H9 (cell line): ENCODE measurements at regions not wholly inside any gene's neighbourhood (a gene's known extent, or its start where the extent isn't known, plus 50 kb on each side); places are given as distances from the start of the nearest gene placed in this dataset.

Experiments used
- DNase-seq: peaks from one replicate; pipeline ENCODE4 v3.0.0-alpha.2; 2017
- H2AFZ ChIP-seq: one replicate; pipeline ENCODE4 v1.6.1; 2013; ENCODE audit warnings: mild to moderate bottlenecking, low read length, control low read depth, moderate library complexity
- H2AK5ac ChIP-seq: 2 replicates; pipeline ENCODE4 v1.6.1; 2013; ENCODE audit warnings: low read length, control low read depth, mixed read lengths; ENCODE audit not compliant: insufficient read length
- H2BK120ac ChIP-seq: one replicate; pipeline ENCODE4 v1.6.1; 2013; ENCODE audit warnings: low read depth, mild to moderate bottlenecking, low read length, control low read depth, inconsistent platforms; ENCODE audit not compliant: poor library complexity, severe bottlenecking
- H2BK12ac ChIP-seq: 2 replicates; pipeline ENCODE4 v1.6.1; 2013; ENCODE audit warnings: low read length, control low read depth, mixed read lengths, low read depth; ENCODE audit not compliant: insufficient read length
- H2BK15ac ChIP-seq: 2 replicates; pipeline ENCODE4 v1.6.1; 2013; ENCODE audit warnings: low read depth, low read length, control low read depth
- H2BK20ac ChIP-seq: one replicate; pipeline ENCODE4 v1.6.1; 2013; ENCODE audit warnings: low read depth, mild to moderate bottlenecking, low read length, control low read depth, inconsistent platforms; ENCODE audit not compliant: poor library complexity, severe bottlenecking
- H2BK5ac ChIP-seq: 2 replicates; pipeline ENCODE4 v1.6.1; 2013; ENCODE audit warnings: low read length, control low read depth, mixed read lengths; ENCODE audit not compliant: insufficient read length
- H3K14ac ChIP-seq: 2 replicates; pipeline ENCODE4 v1.6.1; 2013; ENCODE audit warnings: low read length, control low read depth; ENCODE audit not compliant: insufficient read depth
- H3K18ac ChIP-seq: 2 replicates; pipeline ENCODE4 v1.6.1; 2013; ENCODE audit warnings: low read depth, mild to moderate bottlenecking, mixed read lengths, low read length, control low read depth; ENCODE audit not compliant: insufficient read length
- H3K23ac ChIP-seq: 2 replicates; pipeline ENCODE4 v1.6.1; 2013; ENCODE audit warnings: low read length, control low read depth, mixed read lengths, low read depth; ENCODE audit not compliant: insufficient read length
- H3K23me2 ChIP-seq: 2 replicates; pipeline ENCODE4 v1.6.1; 2013; ENCODE audit warnings: low read depth, mild to moderate bottlenecking, mixed read lengths, low read length, control low read depth; ENCODE audit not compliant: insufficient read length, poor library complexity, severe bottlenecking
- H3K27ac ChIP-seq: 2 replicates; pipeline ENCODE4 v1.5.1; 2013; ENCODE audit warnings: low read length, control low read depth, mixed read lengths, low read depth; ENCODE audit not compliant: insufficient read length
- H3K27me3 ChIP-seq: 2 replicates; pipeline ENCODE4 v1.6.1; 2013; ENCODE audit warnings: low read length, control low read depth, inconsistent platforms; ENCODE audit not compliant: insufficient read depth
- H3K4ac ChIP-seq: 2 replicates; pipeline ENCODE4 v1.6.1; 2013; ENCODE audit warnings: low read depth, mild to moderate bottlenecking, control low read depth, inconsistent platforms, low read length, moderate library complexity
- H3K4me1 ChIP-seq: 2 replicates; pipeline ENCODE4 v1.6.1; 2013; ENCODE audit warnings: low read length, control low read depth, inconsistent platforms; ENCODE audit not compliant: insufficient read depth
- H3K4me2 ChIP-seq: 2 replicates; pipeline ENCODE4 v1.6.1; 2013; ENCODE audit warnings: low read length, control low read depth, mixed read lengths; ENCODE audit not compliant: insufficient read length, insufficient read depth
- H3K56ac ChIP-seq: 2 replicates; pipeline ENCODE4 v1.6.1; 2013; ENCODE audit warnings: low read depth, mild to moderate bottlenecking, mixed read lengths, low read length, control low read depth; ENCODE audit not compliant: insufficient read length
- H3K79me1 ChIP-seq: 2 replicates; pipeline ENCODE4 v1.6.1; 2013; ENCODE audit warnings: low read depth, mild to moderate bottlenecking, moderate library complexity, low read length, control low read depth, inconsistent platforms; ENCODE audit not compliant: insufficient read depth, poor library complexity, severe bottlenecking
- H3K79me2 ChIP-seq: 2 replicates; pipeline ENCODE4 v1.6.1; 2013; ENCODE audit warnings: low read length, control low read depth, inconsistent platforms; ENCODE audit not compliant: insufficient read depth
- H3K9ac ChIP-seq: 2 replicates; pipeline ENCODE4 v1.6.1; 2013; ENCODE audit warnings: low read length, control low read depth, mixed read lengths; ENCODE audit not compliant: insufficient read length; ENCODE audit errors: extremely low read depth
- H3K9me3 ChIP-seq: one replicate; pipeline ENCODE4 v1.6.1; 2013; ENCODE audit warnings: low read depth, low read length, inconsistent platforms; ENCODE audit not compliant: control insufficient read depth
- H3T11ph ChIP-seq: one replicate; pipeline ENCODE4 v1.6.1; 2013; ENCODE audit warnings: mild to moderate bottlenecking, low read length, control low read depth, inconsistent platforms
- H4K20me1 ChIP-seq: one replicate; pipeline ENCODE4 v1.6.1; 2013; ENCODE audit not compliant: control insufficient read depth, insufficient read length, insufficient read depth
- H4K5ac ChIP-seq: 2 replicates; pipeline ENCODE4 v1.6.1; 2013; ENCODE audit warnings: low read depth, mild to moderate bottlenecking, mixed read lengths, low read length, control low read depth; ENCODE audit not compliant: insufficient read length
- H4K8ac ChIP-seq: replicated peaks from 2 replicates; pipeline ENCODE4 v1.6.1; 2013; ENCODE audit warnings: low read length, control low read depth, mixed read lengths, low read depth; ENCODE audit not compliant: insufficient read length
- H4K91ac ChIP-seq: 2 replicates; pipeline ENCODE4 v1.6.1; 2013; ENCODE audit warnings: low read depth, mild to moderate bottlenecking, moderate library complexity, mixed read lengths, low read length, control low read depth; ENCODE audit not compliant: insufficient read length
- H3K27ac Mint-ChIP-seq, 3 experiments: 2 replicates in 2 of 3; 3 replicates in 1 of 3; pipeline ENCODE4 v1.8.0; 2020 to 2021; ENCODE audit warnings: mixed read lengths in 3 of 3, mild to moderate bottlenecking in 1 of 3, moderate library complexity in 1 of 3
- H3K27me3 Mint-ChIP-seq: 2 replicates; pipeline ENCODE4 v1.8.0; 2021; ENCODE audit warnings: low read depth, mild to moderate bottlenecking, moderate library complexity, mixed read lengths
- H3K36me3 Mint-ChIP-seq, 3 experiments: 2 replicates in 2 of 3; 3 replicates in 1 of 3; pipeline ENCODE4 v1.8.0; 2020 to 2021; ENCODE audit warnings: low read depth in 3 of 3, mixed read lengths in 3 of 3; ENCODE audit not compliant: insufficient read depth in 1 of 3
- H3K4me1 Mint-ChIP-seq, 2 experiments: 2 replicates each; pipeline ENCODE4 v1.8.0; 2020; ENCODE audit warnings: mixed read lengths in 2 of 2
- H3K4me3 Mint-ChIP-seq, 2 experiments: 2 replicates in 1 of 2; 3 replicates in 1 of 2; pipeline ENCODE4 v1.8.0; 2020 to 2021; ENCODE audit warnings: mild to moderate bottlenecking in 2 of 2, mixed read lengths in 2 of 2, moderate library complexity in 1 of 2
- H3K9me3 Mint-ChIP-seq, 2 experiments: 2 replicates in 1 of 2; 3 replicates in 1 of 2; pipeline ENCODE4 v1.8.0; 2020; ENCODE audit warnings: mild to moderate bottlenecking in 2 of 2, mixed read lengths in 2 of 2, moderate library complexity in 1 of 2
- WGBS: extraction: QIAGEN DNeasy Blood & Tissue Kit; methylation state at CpG from one replicate; pipeline ENCODE4 v1.1.7; 2013; ENCODE audit warnings: missing lambda C conversion rate, low lambda C conversion rate, mixed read lengths; ENCODE audit not compliant: insufficient read length; ENCODE audit errors: extremely low coverage; 5-methylcytosine and 5-hydroxymethylcytosine counted together
- TF ChIP-seq, protein P1 (sequence below): fragments of 200-600 bp; sonication (generic); conservative IDR thresholded peaks from 3 replicates; pipeline ENCODE4 v1.8.0; 2021; ENCODE audit warnings: antibody characterized with exemption, mild to moderate bottlenecking

- H4K5ac ChIP-seq = no peak overlapping the region
- no peak overlapping the region for H3K9ac ChIP-seq
- Mint-ChIP-seq H3K4me1 (no peaks in the 10 kb centered on the region), H3K4me3 (no peak overlapping the region), H3K27me3 (peaks cover 2% of the 10 kb centered on the region), H3K27ac (no peak overlapping the region), H3K36me3 (no peaks in the 10 kb centered on the region), H3K9me3 (no peaks in the 10 kb centered on the region)
- no peak overlapping the region for H2AK5ac ChIP-seq
- no peaks in the 10 kb centered on the region for H3K4me1 ChIP-seq
- H2AFZ ChIP-seq = no peak overlapping the region
- H3K9me3 ChIP-seq = no peaks in the 10 kb centered on the region
- no peak overlapping the region for H4K91ac ChIP-seq
- no peak overlapping the region for H4K8ac ChIP-seq
- H2BK15ac ChIP-seq = no peak overlapping the region
- H3K18ac ChIP-seq = no peak overlapping the region
- H3T11ph ChIP-seq = no peak overlapping the region
- H4K20me1 ChIP-seq = no peaks in the 10 kb centered on the region
- no peak overlapping the region for H3K27ac ChIP-seq
- H3K79me1 ChIP-seq = no peaks in the 10 kb centered on the region
- H3K27me3 ChIP-seq = no peaks in the 10 kb centered on the region
- H3K4me2 ChIP-seq = no peak overlapping the region
- TF ChIP-seq, protein P1, sequence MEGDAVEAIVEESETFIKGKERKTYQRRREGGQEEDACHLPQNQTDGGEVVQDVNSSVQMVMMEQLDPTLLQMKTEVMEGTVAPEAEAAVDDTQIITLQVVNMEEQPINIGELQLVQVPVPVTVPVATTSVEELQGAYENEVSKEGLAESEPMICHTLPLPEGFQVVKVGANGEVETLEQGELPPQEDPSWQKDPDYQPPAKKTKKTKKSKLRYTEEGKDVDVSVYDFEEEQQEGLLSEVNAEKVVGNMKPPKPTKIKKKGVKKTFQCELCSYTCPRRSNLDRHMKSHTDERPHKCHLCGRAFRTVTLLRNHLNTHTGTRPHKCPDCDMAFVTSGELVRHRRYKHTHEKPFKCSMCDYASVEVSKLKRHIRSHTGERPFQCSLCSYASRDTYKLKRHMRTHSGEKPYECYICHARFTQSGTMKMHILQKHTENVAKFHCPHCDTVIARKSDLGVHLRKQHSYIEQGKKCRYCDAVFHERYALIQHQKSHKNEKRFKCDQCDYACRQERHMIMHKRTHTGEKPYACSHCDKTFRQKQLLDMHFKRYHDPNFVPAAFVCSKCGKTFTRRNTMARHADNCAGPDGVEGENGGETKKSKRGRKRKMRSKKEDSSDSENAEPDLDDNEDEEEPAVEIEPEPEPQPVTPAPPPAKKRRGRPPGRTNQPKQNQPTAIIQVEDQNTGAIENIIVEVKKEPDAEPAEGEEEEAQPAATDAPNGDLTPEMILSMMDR = no peak
- H3K23ac ChIP-seq = no peak overlapping the region
- no CpG with 5 or more reads among the region's 3 CpGs for WGBS
- no peak for DNase-seq
- H3K79me2 ChIP-seq = no peaks in the 10 kb centered on the region
- no peak overlapping the region for H3K56ac ChIP-seq
- H2BK12ac ChIP-seq = no peak overlapping the region
- H3K14ac ChIP-seq = no peak overlapping the region
- H3K23me2 ChIP-seq = no peaks in the 10 kb centered on the region
- H3K4ac ChIP-seq = no peak overlapping the region
- H2BK120ac ChIP-seq = no peak overlapping the region
- H2BK20ac ChIP-seq = no peak overlapping the region
- H2BK5ac ChIP-seq = no peak overlapping the region
These were observed 224.6 kb downstream of the C1D start for GRCh38 chr2:67838205-67838604.
